SK-N-SH (cell line): ENCODE measurements at regions not wholly inside any gene's neighbourhood (a gene's known extent, or its start where the extent isn't known, plus 50 kb on each side); places are given as distances from the start of the nearest gene placed in this dataset.

Source experiments
- CTCF ChIA-PET: fragments of 300-600, 350-600 bp; formaldehyde crosslinking; extraction: SDS; loops from one replicate; lab custom pipeline; 2021; lab: Yijun Ruan, JAX
- POLR2A ChIA-PET: fragments of 350-600 bp; sonication (Branson Sonifier 250); formaldehyde crosslinking; extraction: SDS; loops from one replicate; lab custom pipeline; 2020; ENCODE audit warnings: antibody characterized with exemption, inconsistent platforms; lab: Yijun Ruan, JAX
- DNase-seq: peaks from one replicate; pipeline ENCODE4 v3.0.0; 2012
- H2AFZ ChIP-seq: fragments of 200-600 bp; sonication (generic); 2 replicates; pipeline ENCODE4 v1.8.1; 2016; ENCODE audit warnings: antibody characterized with exemption, mild to moderate bottlenecking, low read depth
- H3F3A ChIP-seq: fragments of 200-600 bp; sonication (generic); replicated peaks from 2 replicates; pipeline ENCODE3; 2016; ENCODE audit warnings: antibody characterized with exemption, mild to moderate bottlenecking; ENCODE audit not compliant: insufficient read depth
- H3K27ac ChIP-seq, 2 experiments: fragments of 200-500 bp in 1 of 2; fragments of 200-600 bp in 1 of 2; sonication (Bioruptor generic) in 1 of 2; sonication (generic), shearing (Covaris generic) in 1 of 2; 2 replicates each; pipeline versions ENCODE4 v1.5.1 to v1.6.1; 2014 to 2016; ENCODE audit warnings: low read depth in 2 of 2, inconsistent platforms in 1 of 2, low read length in 1 of 2, mild to moderate bottlenecking in 1 of 2, mixed read lengths in 1 of 2
- H3K27me3 ChIP-seq: fragments of 200-600 bp; sonication (generic), shearing (Covaris generic); 2 replicates; pipeline ENCODE4 v1.6.1; 2016; ENCODE audit warnings: mixed run types; ENCODE audit not compliant: insufficient read depth
- H3K36me3 ChIP-seq, 2 experiments: fragments of 200-500 bp in 1 of 2; fragments of 200-600 bp in 1 of 2; sonication (Bioruptor generic) in 1 of 2; sonication (generic) in 1 of 2; replicated peaks in 1 of 2; 2 replicates each; pipeline versions ENCODE3 to v1.5.1; 2014 to 2016; ENCODE audit warnings: low read length in 1 of 2, mild to moderate bottlenecking in 1 of 2; ENCODE audit not compliant: insufficient read depth in 2 of 2, control insufficient read depth in 1 of 2
- H3K4me1 ChIP-seq, 2 experiments: fragments of 200-500 bp in 1 of 2; fragments of 200-600 bp in 1 of 2; sonication (Bioruptor generic) in 1 of 2; sonication (generic), shearing (Covaris generic) in 1 of 2; 2 replicates each; pipeline versions ENCODE4 v1.5.1 to v1.6.1; 2014 to 2016; ENCODE audit warnings: low read depth in 1 of 2, low read length in 1 of 2, mixed run types in 1 of 2; ENCODE audit not compliant: insufficient read depth in 2 of 2, control insufficient read depth in 1 of 2
- H3K4me2 ChIP-seq: fragments of 200-600 bp; sonication (generic), shearing (Covaris generic); 2 replicates; pipeline ENCODE4 v1.6.1; 2017; ENCODE audit warnings: mixed run types
- H3K4me3 ChIP-seq, 2 experiments: fragments of 200-500 bp in 1 of 2; fragments of 200-600 bp in 1 of 2; sonication (Bioruptor generic) in 1 of 2; sonication (generic), shearing (Covaris generic) in 1 of 2; 2 replicates each; pipeline versions ENCODE4 v1.5.1 to v1.8.1; 2014 to 2016; ENCODE audit warnings: low read depth in 2 of 2, inconsistent platforms in 1 of 2, low read length in 1 of 2, mild to moderate bottlenecking in 1 of 2, mixed read lengths in 1 of 2, moderate library complexity in 1 of 2
- H3K79me2 ChIP-seq: fragments of 200-600 bp; sonication (generic); 2 replicates; pipeline ENCODE4 v1.8.1; 2017; ENCODE audit warnings: mild to moderate bottlenecking; ENCODE audit not compliant: insufficient read depth
- H3K9ac ChIP-seq: fragments of 200-600 bp; sonication (generic); 2 replicates; pipeline ENCODE4 v1.6.1; 2017; ENCODE audit warnings: mixed run types
- H3K9me2 ChIP-seq: fragments of 200-600 bp; sonication (generic); 2 replicates; pipeline ENCODE4 v1.6.1; 2017; ENCODE audit warnings: mixed run types
- H3K9me3 ChIP-seq: fragments of 200-600 bp; sonication (generic); 2 replicates; pipeline ENCODE4 v1.6.1; 2017; ENCODE audit warnings: mixed run types, mild to moderate bottlenecking, moderate library complexity
- H4K20me1 ChIP-seq: fragments of 200-600 bp; sonication (generic); 2 replicates; pipeline ENCODE4 v1.6.1; 2017; ENCODE audit warnings: mild to moderate bottlenecking, mixed run types; ENCODE audit not compliant: insufficient read depth
- ELF1 ChIP-seq: IDR thresholded peaks from 2 replicates; pipeline ENCODE4 v1.4.0; 2012
- FOSL2 ChIP-seq: IDR thresholded peaks from 2 replicates; pipeline ENCODE4 v1.4.0; 2012; ENCODE audit warnings: low read depth, mild to moderate bottlenecking, moderate library complexity, borderline replicate concordance
- FOXJ3 ChIP-seq: sonication (generic); formaldehyde crosslinking; IDR thresholded peaks from 2 replicates; pipeline ENCODE4 v1.5.1; 2020; ENCODE audit warnings: mild to moderate bottlenecking, missing genetic modification reagents
- FOXM1 ChIP-seq: IDR thresholded peaks from 2 replicates; pipeline ENCODE4 v1.4.0; 2012; ENCODE audit warnings: low read depth, mild to moderate bottlenecking
- GABPA ChIP-seq: IDR thresholded peaks from 2 replicates; pipeline ENCODE4 v1.4.0; 2012; ENCODE audit warnings: low read depth, mild to moderate bottlenecking
- GATA2 ChIP-seq: sonication (generic); formaldehyde crosslinking; IDR thresholded peaks from 2 replicates; pipeline ENCODE4 v1.5.0; 2020; ENCODE audit warnings: mild to moderate bottlenecking, missing genetic modification reagents
- MXI1 ChIP-seq: IDR thresholded peaks from 2 replicates; pipeline ENCODE4 v1.6.1; 2012; ENCODE audit warnings: mild to moderate bottlenecking, low read depth, low read length, improper control_type of control experiment
- RXRA ChIP-seq: IDR thresholded peaks from 2 replicates; pipeline ENCODE4 v1.4.0; 2012; ENCODE audit warnings: low read depth, mild to moderate bottlenecking, borderline replicate concordance
- TCF12 ChIP-seq: IDR thresholded peaks from 2 replicates; pipeline ENCODE4 v1.4.0; 2012
- TEAD4 ChIP-seq: IDR thresholded peaks from 2 replicates; pipeline ENCODE4 v1.4.0; 2012; ENCODE audit warnings: mild to moderate bottlenecking, borderline replicate concordance; ENCODE audit not compliant: insufficient read depth
- YY1 ChIP-seq: IDR thresholded peaks from 2 replicates; pipeline ENCODE4 v1.4.0; 2012; ENCODE audit warnings: low read depth, mild to moderate bottlenecking
- WGBS: methylation state at CpG from one replicate; pipeline ENCODE4 v1.1.6; 2017; ENCODE audit warnings: low lambda C conversion rate; 5-methylcytosine and 5-hydroxymethylcytosine counted together
- TF ChIP-seq, protein P1 (sequence below): IDR thresholded peaks from 2 replicates; pipeline ENCODE4 v1.6.1; 2012; ENCODE audit warnings: mild to moderate bottlenecking, low read depth, low read length, moderate library complexity
- TF ChIP-seq, protein P2 (sequence below): fragments of 150-350 bp; IDR thresholded peaks from 2 replicates; pipeline ENCODE4 v1.6.1; 2017; ENCODE audit warnings: antibody characterized with exemption, low read length, low read depth, borderline replicate concordance
- TF ChIP-seq, protein P3 (sequence below): IDR thresholded peaks from 2 replicates; pipeline ENCODE4 v1.4.0; 2012; ENCODE audit warnings: low read depth
- TF ChIP-seq, protein P4 (sequence below): IDR thresholded peaks from 2 replicates; pipeline ENCODE4; 2012

DNA sequence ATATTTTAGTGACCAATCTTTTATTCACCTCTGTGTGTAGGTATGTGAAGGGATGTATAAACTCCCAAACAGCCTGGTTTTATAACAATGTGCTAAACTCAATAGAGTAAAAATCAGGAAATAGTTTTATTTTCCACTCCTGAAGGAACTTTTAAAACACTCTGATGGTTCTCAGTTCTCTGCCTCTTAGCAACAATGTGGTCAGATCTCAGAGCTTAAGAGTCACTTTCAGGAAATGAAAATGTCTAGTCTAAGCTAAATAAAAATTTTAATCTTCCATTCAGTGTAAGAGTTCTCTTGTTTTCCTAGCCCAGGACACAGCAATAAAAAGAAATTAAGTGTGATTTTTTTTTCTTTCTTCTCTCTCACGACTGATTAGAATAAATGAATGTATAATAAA, 718.0 kb downstream of the C12orf50 start:
- no peaks in the 10 kb centered on the region for H3K9me3 ChIP-seq
- no peaks in the 10 kb centered on the region for H3F3A ChIP-seq
- H3K27me3 ChIP-seq, result no peaks in the 10 kb centered on the region
- H3K79me2 ChIP-seq, result no peaks in the 10 kb centered on the region
- H3K4me3 ChIP-seq, result no peak overlapping the region
- no peak overlapping the region for H3K27ac ChIP-seq
- no peaks in the 10 kb centered on the region for H4K20me1 ChIP-seq
- H2AFZ ChIP-seq, result peak overlapping the region; percentile 75
- CTCF ChIA-PET, result interaction anchor here (1.3 kb wide), 1 partner anchor 45 kb away, joined by 3 read pairs; no protein-coding TSS in a partner anchor
- no peaks in the 10 kb centered on the region for H3K36me3 ChIP-seq
- H3K4me1 ChIP-seq, result peaks cover 0 to 12% of the 10 kb centered on the region in 2 experiments; a peak in 2 of 4 replicates
- H3K9ac ChIP-seq, result 0 out of 2 replicates have a peak overlapping the region, but pooled peaks have one; percentile 15
- DNase-seq, result no peak
- H3K4me2 ChIP-seq, result 0 out of 2 replicates have a peak overlapping the region, but pooled peaks have one; percentile 6
- POLR2A ChIA-PET, result no interaction called here
- 82% methylated on average over 1 of the region's 1 CpG for WGBS
- H3K9me2 ChIP-seq, result no peaks in the 10 kb centered on the region
- TF ChIP-seq GABPA (no peak), MXI1 (no peak), TEAD4 (no peak), TCF12 (no peak), RXRA (no peak), FOXJ3 (no peak), ELF1 (no peak), GATA2 (CRISPR knock-in tag) (no peak), FOXM1 (no peak), FOSL2 (no peak), YY1 (no peak)
- TF ChIP-seq, protein P1, sequence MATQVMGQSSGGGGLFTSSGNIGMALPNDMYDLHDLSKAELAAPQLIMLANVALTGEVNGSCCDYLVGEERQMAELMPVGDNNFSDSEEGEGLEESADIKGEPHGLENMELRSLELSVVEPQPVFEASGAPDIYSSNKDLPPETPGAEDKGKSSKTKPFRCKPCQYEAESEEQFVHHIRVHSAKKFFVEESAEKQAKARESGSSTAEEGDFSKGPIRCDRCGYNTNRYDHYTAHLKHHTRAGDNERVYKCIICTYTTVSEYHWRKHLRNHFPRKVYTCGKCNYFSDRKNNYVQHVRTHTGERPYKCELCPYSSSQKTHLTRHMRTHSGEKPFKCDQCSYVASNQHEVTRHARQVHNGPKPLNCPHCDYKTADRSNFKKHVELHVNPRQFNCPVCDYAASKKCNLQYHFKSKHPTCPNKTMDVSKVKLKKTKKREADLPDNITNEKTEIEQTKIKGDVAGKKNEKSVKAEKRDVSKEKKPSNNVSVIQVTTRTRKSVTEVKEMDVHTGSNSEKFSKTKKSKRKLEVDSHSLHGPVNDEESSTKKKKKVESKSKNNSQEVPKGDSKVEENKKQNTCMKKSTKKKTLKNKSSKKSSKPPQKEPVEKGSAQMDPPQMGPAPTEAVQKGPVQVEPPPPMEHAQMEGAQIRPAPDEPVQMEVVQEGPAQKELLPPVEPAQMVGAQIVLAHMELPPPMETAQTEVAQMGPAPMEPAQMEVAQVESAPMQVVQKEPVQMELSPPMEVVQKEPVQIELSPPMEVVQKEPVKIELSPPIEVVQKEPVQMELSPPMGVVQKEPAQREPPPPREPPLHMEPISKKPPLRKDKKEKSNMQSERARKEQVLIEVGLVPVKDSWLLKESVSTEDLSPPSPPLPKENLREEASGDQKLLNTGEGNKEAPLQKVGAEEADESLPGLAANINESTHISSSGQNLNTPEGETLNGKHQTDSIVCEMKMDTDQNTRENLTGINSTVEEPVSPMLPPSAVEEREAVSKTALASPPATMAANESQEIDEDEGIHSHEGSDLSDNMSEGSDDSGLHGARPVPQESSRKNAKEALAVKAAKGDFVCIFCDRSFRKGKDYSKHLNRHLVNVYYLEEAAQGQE, result no peak
- TF ChIP-seq, protein P2, sequence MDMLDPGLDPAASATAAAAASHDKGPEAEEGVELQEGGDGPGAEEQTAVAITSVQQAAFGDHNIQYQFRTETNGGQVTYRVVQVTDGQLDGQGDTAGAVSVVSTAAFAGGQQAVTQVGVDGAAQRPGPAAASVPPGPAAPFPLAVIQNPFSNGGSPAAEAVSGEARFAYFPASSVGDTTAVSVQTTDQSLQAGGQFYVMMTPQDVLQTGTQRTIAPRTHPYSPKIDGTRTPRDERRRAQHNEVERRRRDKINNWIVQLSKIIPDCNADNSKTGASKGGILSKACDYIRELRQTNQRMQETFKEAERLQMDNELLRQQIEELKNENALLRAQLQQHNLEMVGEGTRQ, result no peak
- TF ChIP-seq, protein P3, sequence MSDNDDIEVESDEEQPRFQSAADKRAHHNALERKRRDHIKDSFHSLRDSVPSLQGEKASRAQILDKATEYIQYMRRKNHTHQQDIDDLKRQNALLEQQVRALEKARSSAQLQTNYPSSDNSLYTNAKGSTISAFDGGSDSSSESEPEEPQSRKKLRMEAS, result no peak
- TF ChIP-seq, protein P4, sequence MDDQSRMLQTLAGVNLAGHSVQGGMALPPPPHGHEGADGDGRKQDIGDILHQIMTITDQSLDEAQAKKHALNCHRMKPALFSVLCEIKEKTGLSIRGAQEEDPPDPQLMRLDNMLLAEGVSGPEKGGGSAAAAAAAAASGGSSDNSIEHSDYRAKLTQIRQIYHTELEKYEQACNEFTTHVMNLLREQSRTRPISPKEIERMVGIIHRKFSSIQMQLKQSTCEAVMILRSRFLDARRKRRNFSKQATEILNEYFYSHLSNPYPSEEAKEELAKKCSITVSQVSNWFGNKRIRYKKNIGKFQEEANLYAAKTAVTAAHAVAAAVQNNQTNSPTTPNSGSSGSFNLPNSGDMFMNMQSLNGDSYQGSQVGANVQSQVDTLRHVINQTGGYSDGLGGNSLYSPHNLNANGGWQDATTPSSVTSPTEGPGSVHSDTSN, result no peak
